22Rv1 (cell line): ENCODE measurements at regions not wholly inside any gene's neighbourhood (a gene's known extent, or its start where the extent isn't known, plus 50 kb on each side); places are given as distances from the start of the nearest gene placed in this dataset.

Experiments
- CTCF ChIP-seq: fragments of 450-650 bp; IDR thresholded peaks from 2 replicates; pipeline ENCODE4 v1.5.1; 2017; ENCODE audit warnings: mild to moderate bottlenecking
- ZFX ChIP-seq: fragments of 450-650 bp; IDR thresholded peaks from 2 replicates; pipeline ENCODE4 v1.6.1; 2017; ENCODE audit warnings: antibody characterized with exemption, borderline replicate concordance

DNA sequence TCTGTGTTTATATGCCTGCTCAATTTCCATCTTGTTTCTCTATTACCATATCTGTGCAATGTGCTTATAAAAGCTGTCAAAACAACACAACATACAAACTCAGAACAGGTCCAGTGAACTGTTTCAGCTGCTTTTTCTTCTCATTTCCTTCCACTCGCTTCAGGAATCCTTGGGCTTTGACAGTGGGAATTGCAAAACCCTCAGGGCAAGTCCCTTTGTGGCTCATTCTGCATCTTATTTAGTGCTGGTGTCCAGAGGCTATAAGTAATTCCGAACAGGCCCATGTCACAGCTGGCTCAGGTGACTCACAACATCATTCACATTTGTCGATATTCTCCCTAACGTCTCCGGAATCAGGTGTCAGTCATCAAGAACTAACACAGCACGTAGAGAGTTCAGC lies 309.9 kb upstream of the ZNF521 start:
- TF ChIP-seq CTCF (no peak), ZFX (no peak)
